Spleen (tissue), 7 donors: ENCODE measurements at regions not wholly inside any gene's neighbourhood (a gene's known extent, or its start where the extent isn't known, plus 50 kb on each side); places are given as distances from the start of the nearest gene placed in this dataset.

ENCODE experiments used
- POLR2A ChIP-seq, 3 donors: fragments of 450-650 bp; IDR thresholded peaks; one replicate each; pipeline ENCODE4 v1.5.1; 2017; ENCODE audit warnings: antibody characterized with exemption in 3 of 3, mild to moderate bottlenecking in 1 of 3
- TF ChIP-seq, protein P1 (sequence below), 11 experiments: fragments of 200-600 bp in 7 of 11; fragments of 450-650 bp in 4 of 11; sonication (generic) in 4 of 11; IDR thresholded peaks in 8 of 11; conservative IDR thresholded peaks in 3 of 11; 1 replicate in 7 of 11; 2 replicates in 4 of 11; pipeline versions ENCODE4 v1.4.0 to v1.8.0; 2016 to 2021; ENCODE audit warnings: antibody characterized with exemption in 11 of 11, inconsistent platforms in 4 of 11, mild to moderate bottlenecking in 1 of 11
- donor health status: DM: no; HTN: no; CAD: no; lungs with moderate emphysema.
- donor health status: DM: no; HTN: no; CAD: no.
- donor health status: DM: no; HTN: no; CAD: no.

DNA sequence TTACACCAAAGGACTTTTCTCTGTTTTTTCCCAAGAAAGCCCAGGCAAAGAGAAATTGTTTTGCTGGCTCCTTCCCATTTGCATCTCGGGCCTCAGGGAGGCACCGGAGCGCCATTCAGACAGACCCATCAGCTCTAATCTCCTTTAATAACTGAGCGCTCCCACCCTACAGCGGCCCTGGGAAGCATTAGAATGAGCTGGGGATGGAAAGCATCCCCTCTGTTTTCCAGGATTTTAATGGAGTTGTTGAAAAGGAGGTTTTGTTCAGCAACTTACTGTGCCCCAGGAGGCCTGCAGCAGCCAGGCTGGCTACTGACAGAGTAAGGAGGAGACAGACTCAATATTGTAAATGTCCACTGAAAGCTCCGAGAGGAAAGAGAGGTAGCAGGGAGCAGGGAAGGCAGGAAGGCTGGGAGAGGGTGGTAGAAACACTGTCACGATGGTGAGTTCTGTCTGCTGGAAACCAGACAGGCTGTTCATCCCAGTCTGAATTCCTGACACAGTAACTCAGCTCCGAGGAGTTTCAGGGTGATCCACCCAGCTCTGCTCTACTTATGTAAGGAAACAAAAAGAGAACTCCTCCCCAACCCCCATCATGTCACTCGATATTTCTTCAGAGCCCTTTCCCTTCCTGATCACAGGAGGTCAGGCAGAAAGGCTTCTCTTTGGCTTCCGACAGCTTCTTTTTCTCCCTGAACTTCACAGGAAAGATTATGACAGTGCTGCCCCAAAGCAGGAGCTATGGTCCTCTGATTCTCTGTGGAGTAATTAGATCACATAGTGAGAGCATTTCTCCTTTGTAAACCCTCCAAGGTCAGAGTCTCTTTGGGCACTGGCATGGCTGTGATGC lies 62.5 kb upstream of the TMEM132D start:
- TF ChIP-seq, protein P1, sequence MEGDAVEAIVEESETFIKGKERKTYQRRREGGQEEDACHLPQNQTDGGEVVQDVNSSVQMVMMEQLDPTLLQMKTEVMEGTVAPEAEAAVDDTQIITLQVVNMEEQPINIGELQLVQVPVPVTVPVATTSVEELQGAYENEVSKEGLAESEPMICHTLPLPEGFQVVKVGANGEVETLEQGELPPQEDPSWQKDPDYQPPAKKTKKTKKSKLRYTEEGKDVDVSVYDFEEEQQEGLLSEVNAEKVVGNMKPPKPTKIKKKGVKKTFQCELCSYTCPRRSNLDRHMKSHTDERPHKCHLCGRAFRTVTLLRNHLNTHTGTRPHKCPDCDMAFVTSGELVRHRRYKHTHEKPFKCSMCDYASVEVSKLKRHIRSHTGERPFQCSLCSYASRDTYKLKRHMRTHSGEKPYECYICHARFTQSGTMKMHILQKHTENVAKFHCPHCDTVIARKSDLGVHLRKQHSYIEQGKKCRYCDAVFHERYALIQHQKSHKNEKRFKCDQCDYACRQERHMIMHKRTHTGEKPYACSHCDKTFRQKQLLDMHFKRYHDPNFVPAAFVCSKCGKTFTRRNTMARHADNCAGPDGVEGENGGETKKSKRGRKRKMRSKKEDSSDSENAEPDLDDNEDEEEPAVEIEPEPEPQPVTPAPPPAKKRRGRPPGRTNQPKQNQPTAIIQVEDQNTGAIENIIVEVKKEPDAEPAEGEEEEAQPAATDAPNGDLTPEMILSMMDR (IDR thresholded peaks at IDR 0.05 in 8 of 11, conservative IDR thresholded peaks at IDR 0.05 in 3 of 11) = no peak
- no peak for TF ChIP-seq POLR2A (IDR thresholded peaks at IDR 0.05)
